ENCODE measurements at regions not wholly inside any gene's neighbourhood (a gene's known extent, or its start where the extent isn't known, plus 50 kb on each side); places are given as distances from the start of the nearest gene placed in this dataset.

DNA sequence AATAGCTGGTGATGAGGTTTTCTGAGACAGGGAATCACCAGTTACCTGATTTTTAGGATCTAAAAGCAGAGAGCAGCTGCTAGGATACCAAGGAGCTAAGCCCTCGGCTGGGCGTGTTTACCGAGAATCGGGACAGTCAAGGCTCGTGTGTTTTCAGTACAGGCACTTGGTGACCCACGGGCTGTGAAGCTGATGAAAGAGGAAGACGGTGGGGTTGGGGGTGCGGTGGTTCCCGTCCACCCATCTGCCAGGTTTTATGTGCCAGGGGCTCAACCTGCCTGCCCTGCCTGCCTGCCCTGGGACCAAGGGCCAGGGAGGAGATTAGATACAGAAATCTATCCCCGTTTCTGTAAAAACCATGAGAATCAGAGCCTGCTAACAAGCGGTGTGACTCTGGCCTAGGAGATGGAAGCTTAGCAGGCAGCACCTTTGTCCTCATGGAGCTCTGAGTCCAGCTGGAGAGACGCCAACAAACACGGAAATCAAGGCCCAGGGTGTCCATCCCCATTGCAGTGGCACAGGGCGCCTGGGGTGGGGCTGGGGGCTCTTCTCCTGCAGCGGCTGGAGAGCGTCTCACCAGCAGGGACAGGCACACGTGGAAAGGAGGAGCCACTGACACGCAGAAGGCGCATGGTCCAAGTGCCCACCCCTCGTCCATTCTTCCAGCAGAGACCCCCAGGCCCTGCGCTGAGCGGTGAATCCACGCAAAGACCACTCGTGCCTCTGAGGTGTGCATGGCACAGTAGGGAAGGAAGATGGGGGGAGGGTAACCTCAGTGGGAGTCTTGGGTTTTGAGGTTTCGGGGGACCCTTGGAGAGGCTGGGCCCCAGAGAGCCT is 265.0 kb upstream of the TCERG1L start:
- peaks cover 0 to 21% (median 0%) of the 10 kb centered on the region in 5 donors for H3K27me3 Mint-ChIP-seq
- ChIA-PET POLR2A (no interaction called here), CTCF (no interaction called here)
- H3K9me3 Mint-ChIP-seq: no peaks in the 10 kb centered on the region
- H3K36me3 Mint-ChIP-seq: no peaks in the 10 kb centered on the region
- H3K4me1 Mint-ChIP-seq: peaks cover 0 to 2% (median 0%) of the 10 kb centered on the region in 7 donors
- Histone ChIP-seq H3K9me3 (ENCODE audit: control insufficient read depth in 2 of 3, low read length in 3 of 3) (no peaks in the 10 kb centered on the region), H3K4me3 (ENCODE audit: low read length) (no peak overlapping the region), H3K4me1 (ENCODE audit: control insufficient read depth in 2 of 2, insufficient read depth in 2 of 2, low read length in 2 of 2) (no peaks in the 10 kb centered on the region), H3K36me3 (ENCODE audit: control insufficient read depth in 2 of 3, insufficient read depth in 3 of 3, low read length in 3 of 3) (no peaks in the 10 kb centered on the region), H3K27me3 (ENCODE audit: control insufficient read depth in 2 of 2, insufficient read depth in 2 of 2, low read length in 2 of 2) (no peaks in the 10 kb centered on the region), H3K27ac (ENCODE audit: low read depth, low read length) (no peak overlapping the region)
- H3K27ac Mint-ChIP-seq: no peak overlapping the region
- no peak for ATAC-seq
- intact Hi-C loops (cut with micrococcal nuclease): no loop called here
- no peak for DNase-seq
- H3K4me3 Mint-ChIP-seq: no peak overlapping the region

DNA sequence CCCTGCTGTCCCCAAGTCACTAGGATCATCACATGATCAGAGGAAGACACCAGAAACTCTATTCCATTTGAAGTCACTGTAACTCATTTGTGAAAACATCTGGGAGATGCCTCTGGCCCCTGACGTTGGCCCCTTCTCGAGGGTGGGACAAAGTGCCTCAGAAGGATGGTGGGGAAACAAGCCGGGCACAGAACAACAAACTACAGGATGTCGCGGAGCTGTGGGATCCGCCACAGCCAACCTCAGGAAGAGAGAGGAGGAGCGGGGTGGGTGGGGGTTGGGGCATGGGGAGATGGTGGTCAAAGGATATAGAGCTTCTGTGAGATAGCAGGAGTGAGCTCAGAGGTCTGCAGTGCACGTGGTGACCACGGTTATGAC is 265.6 kb upstream of the TCERG1L start:
- intact Hi-C loops (cut with micrococcal nuclease): no loop called here
- no peaks in the 10 kb centered on the region for H3K27me3 ChIP-seq (ENCODE audit: control insufficient read depth in 2 of 2, insufficient read depth in 2 of 2, low read length in 2 of 2)
- H3K27ac Mint-ChIP-seq: no peak overlapping the region

DNA sequence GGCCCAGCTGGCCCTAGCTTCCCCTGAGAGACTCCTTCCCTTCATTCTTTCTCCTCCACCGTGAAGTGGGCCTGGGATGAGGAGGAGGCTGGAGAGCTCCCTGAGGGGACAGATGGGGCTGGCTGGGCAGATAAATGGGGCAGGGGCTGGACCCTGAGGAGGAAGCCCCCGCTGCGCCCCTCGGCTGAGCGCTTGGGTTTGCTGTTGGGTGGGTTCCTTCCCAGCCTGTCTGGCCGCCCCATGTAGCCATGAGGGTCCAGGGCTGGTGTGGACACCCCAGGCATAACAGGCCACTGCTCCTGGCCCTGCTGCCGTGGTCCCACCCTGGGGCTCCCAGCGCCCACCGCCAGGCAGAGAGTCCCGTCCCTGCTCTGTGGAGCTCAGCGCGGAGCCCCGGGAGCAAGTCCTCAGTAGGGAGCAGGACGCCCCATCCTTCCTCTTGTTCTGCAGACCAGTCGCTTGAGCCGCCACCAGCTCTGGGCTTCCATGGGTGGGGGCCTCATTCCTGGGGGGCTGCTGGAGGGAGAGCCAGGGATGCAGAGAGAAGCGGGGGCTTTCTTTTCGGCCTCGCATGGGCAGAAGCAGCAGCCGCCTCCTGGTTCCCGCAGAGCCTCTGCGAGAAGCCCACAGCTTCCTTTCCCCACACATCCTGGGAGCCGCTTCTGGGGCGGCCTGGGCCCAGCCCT is 266.4 kb upstream of the TCERG1L start:
- Mint-ChIP-seq H3K4me1 (peaks cover 0 to 2% (median 0%) of the 10 kb centered on the region in 7 donors), H3K4me3 (no peak overlapping the region), H3K27me3 (peaks cover 0 to 21% (median 0%) of the 10 kb centered on the region in 5 donors), H3K27ac (no peak overlapping the region), H3K36me3 (no peaks in the 10 kb centered on the region), H3K9me3 (no peaks in the 10 kb centered on the region)
- no peak for DNase-seq
- Histone ChIP-seq H3K4me3 (ENCODE audit: low read length) (no peak overlapping the region), H3K27me3 (ENCODE audit: control insufficient read depth in 2 of 2, insufficient read depth in 2 of 2, low read length in 2 of 2) (no peaks in the 10 kb centered on the region), H3K36me3 (ENCODE audit: control insufficient read depth in 2 of 3, insufficient read depth in 3 of 3, low read length in 3 of 3) (no peaks in the 10 kb centered on the region), H3K9me3 (ENCODE audit: control insufficient read depth in 2 of 3, low read length in 3 of 3) (no peaks in the 10 kb centered on the region), H3K4me1 (ENCODE audit: control insufficient read depth in 2 of 2, insufficient read depth in 2 of 2, low read length in 2 of 2) (no peaks in the 10 kb centered on the region), H3K27ac (ENCODE audit: low read depth, low read length) (no peak overlapping the region)
- peak; percentile 24 for ATAC-seq
- intact Hi-C loops (cut with micrococcal nuclease): no loop called here
- ChIA-PET CTCF (no interaction called here), POLR2A (no interaction called here)

More for the DNA sequence above, 265.6 kb upstream of the TCERG1L start:
- POLR2A ChIA-PET: no interaction called here
- no peaks in the 10 kb centered on the region for H3K36me3 Mint-ChIP-seq
- H3K9me3 Mint-ChIP-seq: no peaks in the 10 kb centered on the region
- no peak overlapping the region for H3K4me3 Mint-ChIP-seq
- DNase-seq (no peak), ATAC-seq (no peak)
- CTCF ChIA-PET: no interaction called here
- H3K4me1 ChIP-seq (ENCODE audit: control insufficient read depth in 2 of 2, insufficient read depth in 2 of 2, low read length in 2 of 2): no peaks in the 10 kb centered on the region
- H3K27me3 Mint-ChIP-seq: peaks cover 0 to 21% (median 0%) of the 10 kb centered on the region in 5 donors
- H3K4me1 Mint-ChIP-seq: peaks cover 0 to 2% (median 0%) of the 10 kb centered on the region in 7 donors
- no peak overlapping the region for H3K27ac ChIP-seq (ENCODE audit: low read depth, low read length)
- H3K4me3 ChIP-seq (ENCODE audit: low read length): no peak overlapping the region
- no peaks in the 10 kb centered on the region for H3K9me3 ChIP-seq (ENCODE audit: control insufficient read depth in 2 of 3, low read length in 3 of 3)
- no peaks in the 10 kb centered on the region for H3K36me3 ChIP-seq (ENCODE audit: control insufficient read depth in 2 of 3, insufficient read depth in 3 of 3, low read length in 3 of 3)

DNA sequence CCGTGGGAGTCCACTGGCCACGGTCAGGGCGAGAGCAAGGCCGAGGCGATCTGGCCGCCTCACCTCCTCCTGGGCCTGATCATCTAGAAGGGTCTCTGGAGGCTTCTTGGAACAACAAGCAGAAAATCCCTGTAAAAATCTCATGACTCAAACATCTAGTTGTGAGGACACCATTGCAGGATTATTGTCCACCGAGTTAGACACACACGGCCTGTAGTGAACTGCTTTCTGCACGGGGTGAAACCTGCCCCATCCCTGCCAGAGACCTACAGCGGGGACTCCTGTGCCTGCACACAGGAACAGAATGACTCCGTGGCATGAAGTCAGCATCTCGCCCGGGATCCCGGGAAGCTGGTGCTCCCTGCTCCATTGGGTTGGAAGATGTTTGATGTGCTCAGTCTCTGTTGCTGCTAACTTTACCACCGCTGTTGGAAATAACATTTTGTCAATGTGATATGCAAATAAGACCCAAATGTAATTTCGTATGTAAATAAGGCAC is 267.0 kb upstream of the TCERG1L start:
- intact Hi-C loops (cut with micrococcal nuclease): no loop called here
- DNase-seq: no peak
- CTCF ChIA-PET: no interaction called here
- Histone ChIP-seq H3K27ac (ENCODE audit: low read depth, low read length) (no peak overlapping the region), H3K27me3 (ENCODE audit: control insufficient read depth in 2 of 2, insufficient read depth in 2 of 2, low read length in 2 of 2) (no peaks in the 10 kb centered on the region), H3K4me3 (ENCODE audit: low read length) (no peak overlapping the region), H3K36me3 (ENCODE audit: control insufficient read depth in 2 of 3, insufficient read depth in 3 of 3, low read length in 3 of 3) (no peaks in the 10 kb centered on the region), H3K4me1 (ENCODE audit: control insufficient read depth in 2 of 2, insufficient read depth in 2 of 2, low read length in 2 of 2) (no peaks in the 10 kb centered on the region), H3K9me3 (ENCODE audit: control insufficient read depth in 2 of 3, low read length in 3 of 3) (no peaks in the 10 kb centered on the region)
- Mint-ChIP-seq H3K4me3 (no peak overlapping the region), H3K9me3 (no peaks in the 10 kb centered on the region), H3K27ac (no peak overlapping the region), H3K4me1 (peaks cover 0 to 2% (median 0%) of the 10 kb centered on the region in 7 donors), H3K27me3 (peaks cover 0 to 21% (median 0%) of the 10 kb centered on the region in 5 donors), H3K36me3 (no peaks in the 10 kb centered on the region)
- ATAC-seq: no peak
- POLR2A ChIA-PET: no interaction called here

DNA sequence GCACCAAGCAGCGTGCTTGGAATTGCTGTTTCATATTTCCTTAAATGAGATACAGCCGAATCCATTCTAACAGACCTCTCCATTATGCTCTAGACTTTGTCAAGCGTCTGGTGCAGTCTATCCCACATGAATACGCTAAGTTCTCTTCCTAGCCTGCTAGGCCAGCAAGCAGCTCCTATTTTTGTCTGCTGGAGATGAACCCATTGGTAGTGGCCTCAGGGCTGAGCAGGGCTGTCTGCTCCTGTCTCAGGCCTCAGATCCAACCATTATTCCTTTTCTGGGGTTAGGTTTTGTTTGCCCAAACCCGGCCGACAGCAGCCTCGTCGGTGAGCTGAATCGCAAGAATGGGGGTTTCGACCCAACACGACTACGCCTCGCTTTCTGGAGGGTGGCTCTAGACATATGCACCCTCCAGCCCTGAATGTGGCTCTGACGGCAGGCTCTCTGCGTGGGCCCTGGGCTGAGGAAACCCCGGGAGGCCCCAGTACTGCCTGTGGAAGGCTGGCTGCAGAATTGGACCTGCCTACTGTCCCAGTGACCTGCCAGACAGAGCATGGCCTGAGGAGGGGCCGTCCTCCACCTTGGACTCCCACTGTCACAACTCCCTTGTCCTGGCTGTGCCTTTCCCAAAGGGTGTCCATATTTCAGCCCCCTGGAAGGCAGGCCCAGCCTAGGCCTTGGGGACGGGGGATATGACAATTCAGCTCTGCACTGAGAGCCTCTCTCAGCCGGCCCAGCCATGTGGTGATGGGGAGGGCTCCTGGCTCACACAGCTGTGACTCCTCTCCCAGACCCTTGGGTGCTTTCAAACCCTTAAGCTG is 267.9 kb upstream of the TCERG1L start:
- ChIA-PET POLR2A (no interaction called here), CTCF (no interaction called here)
- peaks cover 0 to 2% (median 0%) of the 10 kb centered on the region in 7 donors for H3K4me1 Mint-ChIP-seq
- H3K27ac Mint-ChIP-seq: no peak overlapping the region
- no peaks in the 10 kb centered on the region for H3K27me3 ChIP-seq (ENCODE audit: control insufficient read depth in 2 of 2, insufficient read depth in 2 of 2, low read length in 2 of 2)
- no peak overlapping the region for H3K4me3 ChIP-seq (ENCODE audit: low read length)
- intact Hi-C loops (cut with micrococcal nuclease): no loop called here
- H3K4me3 Mint-ChIP-seq: no peak overlapping the region
- H3K9me3 Mint-ChIP-seq: no peaks in the 10 kb centered on the region
- DNase-seq (no peak), ATAC-seq (no peak)
- H3K9me3 ChIP-seq (ENCODE audit: control insufficient read depth in 2 of 3, low read length in 3 of 3): no peaks in the 10 kb centered on the region
- H3K36me3 ChIP-seq (ENCODE audit: control insufficient read depth in 2 of 3, insufficient read depth in 3 of 3, low read length in 3 of 3): no peaks in the 10 kb centered on the region
- no peaks in the 10 kb centered on the region for H3K4me1 ChIP-seq (ENCODE audit: control insufficient read depth in 2 of 2, insufficient read depth in 2 of 2, low read length in 2 of 2)
- no peak overlapping the region for H3K27ac ChIP-seq (ENCODE audit: low read depth, low read length)
- H3K36me3 Mint-ChIP-seq: no peaks in the 10 kb centered on the region
- peaks cover 0 to 25% (median 0%) of the 10 kb centered on the region in 5 donors for H3K27me3 Mint-ChIP-seq

DNA sequence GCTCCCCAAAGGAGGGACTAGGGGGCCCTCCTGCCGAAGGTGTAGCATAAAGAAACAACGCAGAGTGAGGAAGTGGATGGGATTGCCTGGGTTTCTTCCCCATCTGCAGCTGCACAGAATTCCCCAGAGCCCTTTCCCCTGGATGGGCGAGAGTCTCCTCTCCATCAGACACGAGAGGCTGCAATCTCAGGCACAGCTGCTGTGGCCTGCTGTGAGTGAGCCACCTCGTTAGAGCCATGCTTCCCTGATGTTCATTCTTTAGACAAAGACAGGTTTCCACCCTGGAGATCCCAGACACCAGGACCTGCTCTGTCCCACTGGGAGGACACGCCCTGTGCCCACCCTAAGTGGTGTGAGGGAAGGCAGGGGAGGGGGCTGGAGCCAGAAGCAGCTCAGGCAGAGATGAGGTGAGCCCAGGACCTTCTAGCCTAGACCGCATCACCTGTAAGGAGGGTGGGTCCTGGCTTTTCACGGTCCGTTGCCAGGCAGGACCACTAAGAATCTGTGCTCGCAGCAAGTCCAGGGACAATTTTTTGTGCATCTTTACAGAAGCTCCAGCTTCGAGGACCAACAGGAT is 268.6 kb upstream of the TCERG1L start:
- no peak for ATAC-seq
- Histone ChIP-seq H3K27me3 (ENCODE audit: control insufficient read depth in 2 of 2, insufficient read depth in 2 of 2, low read length in 2 of 2) (no peaks in the 10 kb centered on the region), H3K4me3 (ENCODE audit: low read length) (no peak overlapping the region), H3K4me1 (ENCODE audit: control insufficient read depth in 2 of 2, insufficient read depth in 2 of 2, low read length in 2 of 2) (no peaks in the 10 kb centered on the region), H3K27ac (ENCODE audit: low read depth, low read length) (no peak overlapping the region), H3K9me3 (ENCODE audit: control insufficient read depth in 2 of 3, low read length in 3 of 3) (no peaks in the 10 kb centered on the region), H3K36me3 (ENCODE audit: control insufficient read depth in 2 of 3, insufficient read depth in 3 of 3, low read length in 3 of 3) (no peaks in the 10 kb centered on the region)
- Mint-ChIP-seq H3K4me1 (peaks cover 0 to 2% (median 0%) of the 10 kb centered on the region in 7 donors), H3K36me3 (no peaks in the 10 kb centered on the region), H3K4me3 (no peak overlapping the region), H3K27ac (no peak overlapping the region), H3K27me3 (peaks cover 0 to 32% (median 0%) of the 10 kb centered on the region in 5 donors), H3K9me3 (no peaks in the 10 kb centered on the region)
- CTCF ChIA-PET: no interaction called here
- intact Hi-C loops (cut with micrococcal nuclease): no loop called here
- POLR2A ChIA-PET: no interaction called here
- DNase-seq: no peak
